B cell (primary cell): ENCODE measurements at regions not wholly inside any gene's neighbourhood (a gene's known extent, or its start where the extent isn't known, plus 50 kb on each side); places are given as distances from the start of the nearest gene placed in this dataset.

Experiments used
- ATAC-seq: fragments of 200-7000 bp; cut with Tn5 transposase; one replicate; pipeline ENCODE4 v1.10.0; 2021; ENCODE audit warnings: low read depth, mild to moderate bottlenecking, moderate number of reproducible peaks, moderate library complexity
- CTCF ChIA-PET: fragments of 350-600 bp; sonication (Branson Sonifier 250); formaldehyde crosslinking; loops from one replicate; lab custom pipeline; 2021; ENCODE audit warnings: antibody characterized with exemption, inconsistent platforms; lab: Charles Lee
- POLR2A ChIA-PET: fragments of 350-600 bp; sonication (Branson Sonifier 250); formaldehyde crosslinking; loops from one replicate; lab custom pipeline; 2021; ENCODE audit warnings: antibody characterized with exemption; lab: Charles Lee
- DNase-seq: peaks from one replicate; pipeline ENCODE4 v3.0.0; 2013
- H2AFZ ChIP-seq: 2 replicates; pipeline ENCODE4 v1.6.1; 2012; ENCODE audit warnings: mild to moderate bottlenecking, low read depth, low read length; ENCODE audit not compliant: insufficient read depth, poor library complexity, severe bottlenecking
- H3K27ac ChIP-seq, 2 donors: 1 replicate in 1 of 2; 2 replicates in 1 of 2; pipeline ENCODE4 v1.5.1; 2012 to 2013; ENCODE audit warnings: low read length in 2 of 2, mild to moderate bottlenecking in 2 of 2, moderate library complexity in 1 of 2
- H3K27me3 ChIP-seq, 4 experiments: fragments of 200-600 bp in 1 of 4; sonication (generic) in 1 of 4; replicated peaks in 1 of 4; 1 replicate in 2 of 4; 2 replicates in 2 of 4; pipeline versions ENCODE4 v1.6.1 to v1.7.0; 2013 to 2016; ENCODE audit warnings: low read length in 3 of 4, mild to moderate bottlenecking in 2 of 4, mixed read lengths in 1 of 4, moderate library complexity in 1 of 4; ENCODE audit not compliant: insufficient read depth in 4 of 4, control insufficient read depth in 3 of 4; ENCODE audit errors: control extremely low read depth in 1 of 4
- H3K36me3 ChIP-seq, 2 experiments: replicated peaks in 1 of 2; 1 replicate in 1 of 2; 2 replicates in 1 of 2; pipeline versions ENCODE4 v1.6.1 to v1.7.1; 2013; ENCODE audit warnings: low read length in 1 of 2; ENCODE audit not compliant: insufficient read depth in 2 of 2, control insufficient read depth in 1 of 2; ENCODE audit errors: control extremely low read depth in 1 of 2, extremely low read depth in 1 of 2
- H3K4me1 ChIP-seq, 2 donors: fragments of 200-600 bp in 1 of 2; sonication (generic) in 1 of 2; 1 replicate in 1 of 2; 2 replicates in 1 of 2; pipeline versions ENCODE4 v1.5.1 to v1.6.1; 2013 to 2017; ENCODE audit warnings: low read length in 2 of 2; ENCODE audit not compliant: control insufficient read depth in 2 of 2, insufficient read depth in 2 of 2
- H3K4me2 ChIP-seq: replicated peaks from 2 replicates; pipeline ENCODE3; 2012; ENCODE audit warnings: mild to moderate bottlenecking, low read depth, low read length; ENCODE audit not compliant: poor library complexity, severe bottlenecking
- H3K4me3 ChIP-seq, 5 experiments: fragments of 200-600 bp in 1 of 5; sonication (generic) in 1 of 5; 1 replicate in 3 of 5; 2 replicates in 2 of 5; pipeline versions ENCODE4 v1.5.1 to v1.7.0; 2011 to 2016; ENCODE audit warnings: low read length in 4 of 5, mild to moderate bottlenecking in 4 of 5, low read depth in 2 of 5, control low read depth in 1 of 5, moderate library complexity in 1 of 5; ENCODE audit not compliant: insufficient read depth in 1 of 5; ENCODE audit errors: control extremely low read depth in 1 of 5, extremely low read depth in 1 of 5
- H3K79me2 ChIP-seq: fragments of 200-600 bp; sonication (generic); one replicate; pipeline ENCODE4 v1.6.0; 2016; ENCODE audit warnings: low read length; ENCODE audit not compliant: control insufficient read depth, insufficient read depth
- H3K9ac ChIP-seq: fragments of 200-600 bp; sonication (generic); 2 replicates; pipeline ENCODE4 v1.6.1; 2017; ENCODE audit warnings: mild to moderate bottlenecking, low read length, moderate library complexity
- H3K9me3 ChIP-seq, 3 donors: one replicate each; pipeline versions ENCODE4 v1.6.1 to v1.7.1; 2013; ENCODE audit warnings: low read length in 2 of 3; ENCODE audit not compliant: control insufficient read depth in 2 of 3, insufficient read depth in 1 of 3; ENCODE audit errors: control extremely low read depth in 1 of 3
- H4K20me1 ChIP-seq: 2 replicates; pipeline ENCODE4 v1.6.0; 2012; ENCODE audit warnings: mild to moderate bottlenecking, low read length; ENCODE audit not compliant: insufficient read depth, control insufficient read depth, poor library complexity, severe bottlenecking
- H3K27ac Mint-ChIP-seq: one replicate; pipeline ENCODE4 v1.8.0; 2021; ENCODE audit warnings: mixed read lengths
- H3K27me3 Mint-ChIP-seq: one replicate; pipeline ENCODE4 v1.8.0; 2021; ENCODE audit warnings: mixed read lengths
- H3K4me1 Mint-ChIP-seq: one replicate; pipeline ENCODE4 v1.8.0; 2021; ENCODE audit warnings: mixed read lengths
- H3K4me3 Mint-ChIP-seq: one replicate; pipeline ENCODE4 v1.8.0; 2021; ENCODE audit warnings: mixed read lengths
- H3K9me3 Mint-ChIP-seq: one replicate; pipeline ENCODE4 v1.8.0; 2022; ENCODE audit warnings: mixed read lengths; ENCODE audit not compliant: insufficient read depth
- CTCF ChIP-seq: fragments of 200-600 bp; IDR thresholded peaks from one replicate; pipeline ENCODE4 v1.8.0; 2022; ENCODE audit warnings: antibody characterized with exemption, mild to moderate bottlenecking
- EZH2 ChIP-seq: IDR thresholded peaks from 2 replicates; pipeline ENCODE4 v1.6.1; 2012; ENCODE audit warnings: borderline replicate concordance, low read depth, mild to moderate bottlenecking, moderate library complexity, low read length; ENCODE audit not compliant: insufficient read depth, poor library complexity, severe bottlenecking
- WGBS: methylation state at CpG from one replicate; pipeline ENCODE4 v1.1.5; 2013; ENCODE audit warnings: missing lambda C conversion rate; ENCODE audit not compliant: insufficient coverage; 5-methylcytosine and 5-hydroxymethylcytosine counted together
- intact Hi-C: fragments of 100-400 bp; cut with micrococcal nuclease; formaldehyde crosslinking; loops from one replicate; pipeline ENCODE4 v1.10.0; 2022

- DNase-seq (no peak), ATAC-seq (no peak)
- ChIA-PET CTCF (no interaction called here), POLR2A (no interaction called here)
- no peak overlapping the region for H3K27ac ChIP-seq
- H3K4me1 ChIP-seq: no peaks in the 10 kb centered on the region
- Mint-ChIP-seq H3K4me3 (no peak overlapping the region), H3K27ac (no peak overlapping the region), H3K4me1 (no peaks in the 10 kb centered on the region), H3K9me3 (no peaks in the 10 kb centered on the region), H3K27me3 (peaks cover 17% of the 10 kb centered on the region)
- H3K9me3 ChIP-seq: peaks cover 0 to 11% (median 3%) of the 10 kb centered on the region in 3 donors
- H3K9ac ChIP-seq: no peak overlapping the region
- no peaks in the 10 kb centered on the region for H3K79me2 ChIP-seq
- 79% methylated on average over 3 of the region's 3 CpGs for WGBS
- no peaks in the 10 kb centered on the region for H4K20me1 ChIP-seq
- TF ChIP-seq EZH2 (no peak), CTCF (no peak)
- H3K4me2 ChIP-seq: no peak overlapping the region
- no peak overlapping the region for H3K4me3 ChIP-seq
- no peaks in the 10 kb centered on the region for H3K36me3 ChIP-seq
- intact Hi-C loops: no loop called here
- no peak overlapping the region for H2AFZ ChIP-seq
- peaks cover 0 to 9% (median 0%) of the 10 kb centered on the region in 4 experiments for H3K27me3 ChIP-seq
Measured at GRCh38 chr20:57037689-57038088, 228.8 kb downstream of the BMP7 start.

- Histone ChIP-seq H3K4me2 (no peak overlapping the region), H3K4me1 (no peaks in the 10 kb centered on the region), H4K20me1 (no peaks in the 10 kb centered on the region), H2AFZ (no peak overlapping the region), H3K79me2 (no peaks in the 10 kb centered on the region), H3K9me3 (peaks cover 0 to 11% (median 3%) of the 10 kb centered on the region in 3 donors), H3K4me3 (no peak overlapping the region), H3K27me3 (peaks cover 0 to 9% (median 0%) of the 10 kb centered on the region in 4 experiments), H3K27ac (no peak overlapping the region), H3K36me3 (no peaks in the 10 kb centered on the region), H3K9ac (no peak overlapping the region)
- TF ChIP-seq EZH2: no peak
- TF ChIP-seq CTCF: no peak
- peaks cover 17% of the 10 kb centered on the region for H3K27me3 Mint-ChIP-seq
- DNase-seq: no peak
- no peaks in the 10 kb centered on the region for H3K4me1 Mint-ChIP-seq
- ChIA-PET CTCF (no interaction called here), POLR2A (no interaction called here)
- no peak overlapping the region for H3K4me3 Mint-ChIP-seq
- H3K9me3 Mint-ChIP-seq: no peaks in the 10 kb centered on the region
- WGBS: 95% methylated on average over 3 of the region's 4 CpGs
- ATAC-seq: no peak
- H3K27ac Mint-ChIP-seq: no peak overlapping the region
- intact Hi-C loops: no loop called here
Measured at GRCh38 chr20:57038608-57039440, 227.6 kb downstream of the BMP7 start.
